Prostate gland (tissue), 2 donors: ENCODE measurements at regions not wholly inside any gene's neighbourhood (a gene's known extent, or its start where the extent isn't known, plus 50 kb on each side); places are given as distances from the start of the nearest gene placed in this dataset.

Source experiments
- DNase-seq: peaks from one replicate; pipeline ENCODE4 v3.0.0-alpha.2; 2019; ENCODE audit warnings: low spot score
- H3K27ac ChIP-seq, 2 donors: fragments of 200-600 bp; sonication (generic); 2 replicates each; pipeline ENCODE4 v1.5.1; 2017 to 2019
- H3K27me3 ChIP-seq: fragments of 200-600 bp; sonication (generic); replicated peaks from 2 replicates; pipeline ENCODE4 v1.5.1; 2019; ENCODE audit not compliant: insufficient read depth
- H3K36me3 ChIP-seq, 2 donors: fragments of 200-600 bp; sonication (generic); 1 replicate in 1 of 2; 2 replicates in 1 of 2; pipeline versions ENCODE4 v1.5.1 to v1.8.1; 2017 to 2019
- H3K4me1 ChIP-seq: fragments of 200-600 bp; sonication (generic); replicated peaks from 2 replicates; pipeline ENCODE4 v1.5.1; 2019
- H3K4me3 ChIP-seq, 2 donors: fragments of 200-600 bp; sonication (generic); 2 replicates each; pipeline ENCODE4 v1.5.1; 2017 to 2019
- H3K9me3 ChIP-seq: fragments of 200-600 bp; sonication (generic); 2 replicates; pipeline ENCODE4 v1.5.1; 2017
- POLR2A ChIP-seq: fragments of 450-650 bp; IDR thresholded peaks from one replicate; pipeline ENCODE4 v1.6.1; 2016; ENCODE audit warnings: antibody characterized with exemption, mild to moderate bottlenecking
- POLR2AphosphoS5 ChIP-seq: sonication (generic); formaldehyde crosslinking; IDR thresholded peaks from one replicate; pipeline ENCODE4 v1.6.1; 2017; ENCODE audit warnings: antibody characterized with exemption
- WGBS: methylation state at CpG from one replicate; pipeline ENCODE4 v1.1.5; 2018; 5-methylcytosine and 5-hydroxymethylcytosine counted together
- intact Hi-C: fragments of 100-400 bp; cut with DNase I; formaldehyde crosslinking; loops from one replicate; pipeline ENCODE4 v1.14.2; 2022
- TF ChIP-seq, protein P1 (sequence below), 4 experiments: fragments of 200-600 bp in 2 of 4; fragments of 450-650 bp in 2 of 4; sonication (generic) in 2 of 4; IDR thresholded peaks; 1 replicate in 3 of 4; 2 replicates in 1 of 4; pipeline ENCODE4 v1.5.1; 2016 to 2019; ENCODE audit warnings: antibody characterized with exemption in 4 of 4, mild to moderate bottlenecking in 2 of 4, moderate library complexity in 2 of 4

DNA sequence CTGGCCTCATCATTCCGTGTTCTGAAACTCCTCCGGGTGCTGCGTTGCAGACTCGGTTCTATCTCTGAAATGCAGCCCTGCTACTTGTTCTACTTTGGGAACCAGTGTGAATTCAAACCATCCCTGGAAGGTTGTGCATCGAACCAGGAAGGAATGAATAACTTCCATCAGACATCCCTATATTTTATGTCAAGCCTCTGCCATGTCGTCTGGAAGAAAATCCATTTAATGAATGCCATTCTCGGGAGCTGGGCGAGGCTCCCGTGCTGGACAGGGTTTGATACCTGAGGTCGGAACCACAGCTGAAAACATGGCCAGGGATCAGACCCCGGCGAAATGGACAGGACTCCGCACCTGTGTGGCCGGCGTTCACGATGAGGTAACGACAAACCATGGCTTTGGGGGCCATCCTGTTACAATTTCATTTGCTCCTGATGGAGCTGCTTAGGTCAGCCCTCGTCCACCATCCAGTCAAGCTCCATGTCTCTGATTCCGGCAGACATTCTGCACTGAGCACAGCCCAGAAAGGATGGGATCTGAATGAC, 821.6 kb downstream of the GALR1 start:
- Histone ChIP-seq H3K9me3 (no peaks in the 10 kb centered on the region), H3K27me3 (no peaks in the 10 kb centered on the region), H3K4me3 (no peak overlapping the region), H3K36me3 (no peaks in the 10 kb centered on the region), H3K4me1 (no peaks in the 10 kb centered on the region), H3K27ac (no peak overlapping the region)
- DNase-seq = no peak
- 88% methylated on average over 19 of the region's 19 CpGs for WGBS
- TF ChIP-seq POLR2A (no peak), POLR2AphosphoS5 (no peak)
- TF ChIP-seq, protein P1, sequence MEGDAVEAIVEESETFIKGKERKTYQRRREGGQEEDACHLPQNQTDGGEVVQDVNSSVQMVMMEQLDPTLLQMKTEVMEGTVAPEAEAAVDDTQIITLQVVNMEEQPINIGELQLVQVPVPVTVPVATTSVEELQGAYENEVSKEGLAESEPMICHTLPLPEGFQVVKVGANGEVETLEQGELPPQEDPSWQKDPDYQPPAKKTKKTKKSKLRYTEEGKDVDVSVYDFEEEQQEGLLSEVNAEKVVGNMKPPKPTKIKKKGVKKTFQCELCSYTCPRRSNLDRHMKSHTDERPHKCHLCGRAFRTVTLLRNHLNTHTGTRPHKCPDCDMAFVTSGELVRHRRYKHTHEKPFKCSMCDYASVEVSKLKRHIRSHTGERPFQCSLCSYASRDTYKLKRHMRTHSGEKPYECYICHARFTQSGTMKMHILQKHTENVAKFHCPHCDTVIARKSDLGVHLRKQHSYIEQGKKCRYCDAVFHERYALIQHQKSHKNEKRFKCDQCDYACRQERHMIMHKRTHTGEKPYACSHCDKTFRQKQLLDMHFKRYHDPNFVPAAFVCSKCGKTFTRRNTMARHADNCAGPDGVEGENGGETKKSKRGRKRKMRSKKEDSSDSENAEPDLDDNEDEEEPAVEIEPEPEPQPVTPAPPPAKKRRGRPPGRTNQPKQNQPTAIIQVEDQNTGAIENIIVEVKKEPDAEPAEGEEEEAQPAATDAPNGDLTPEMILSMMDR (IDR thresholded peaks at IDR 0.05) = no peak
- intact Hi-C loops = loop anchor here (10.0 kb wide), 1 partner anchor 1174 kb away; no protein-coding TSS in a partner anchor

DNA sequence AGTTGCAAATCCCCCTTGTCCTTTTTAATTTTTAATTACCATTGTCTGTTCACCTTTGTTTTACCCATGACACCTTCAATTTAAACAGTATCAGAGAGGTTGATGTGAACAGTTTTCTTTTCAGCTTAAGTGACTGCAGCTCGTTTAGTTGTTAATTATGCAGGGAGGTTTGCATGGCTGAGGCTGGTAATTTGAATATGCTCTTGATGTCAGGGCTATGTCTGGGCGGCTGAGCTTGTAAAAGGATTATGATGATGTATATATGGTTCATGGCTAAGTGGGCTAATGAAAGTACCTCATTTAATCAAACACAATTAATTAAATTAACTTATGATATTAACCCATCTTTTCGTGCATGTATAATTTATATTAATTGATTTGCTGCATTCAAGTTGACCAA, 822.1 kb downstream of the GALR1 start:
- DNase-seq = no peak
- Histone ChIP-seq H3K36me3 (no peaks in the 10 kb centered on the region), H3K27ac (no peak overlapping the region), H3K4me3 (no peak overlapping the region), H3K9me3 (no peaks in the 10 kb centered on the region), H3K27me3 (no peaks in the 10 kb centered on the region), H3K4me1 (no peaks in the 10 kb centered on the region)
- intact Hi-C loops = loop anchor here (10.0 kb wide), 1 partner anchor 1173 kb away; no protein-coding TSS in a partner anchor
- 93% methylated on average over 3 of the region's 3 CpGs for WGBS
- TF ChIP-seq POLR2AphosphoS5 (no peak), POLR2A (no peak)
- TF ChIP-seq, protein P1 (IDR thresholded peaks at IDR 0.05) = no peak

DNA sequence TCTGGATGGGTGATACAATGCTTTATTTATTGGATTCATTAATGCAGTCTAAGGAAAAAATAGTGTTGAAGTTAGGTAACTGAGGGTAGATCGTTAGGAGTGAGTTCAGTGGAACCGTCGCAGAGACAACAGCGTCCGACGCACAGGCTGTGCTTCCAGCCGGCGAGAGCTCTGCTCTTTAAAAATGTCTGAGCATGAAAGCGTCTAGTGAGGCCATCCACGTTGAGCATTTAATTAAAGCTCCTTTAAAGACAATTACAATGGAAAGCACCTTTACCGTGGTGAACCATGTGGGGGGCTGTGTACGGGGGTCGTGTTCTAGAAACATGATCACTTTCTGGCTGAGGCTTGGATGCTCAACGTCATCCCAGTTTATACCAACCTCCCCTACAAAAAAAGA, 822.7 kb downstream of the GALR1 start:
- Histone ChIP-seq H3K4me1 (no peaks in the 10 kb centered on the region), H3K27ac (no peak overlapping the region), H3K27me3 (no peaks in the 10 kb centered on the region), H3K9me3 (no peaks in the 10 kb centered on the region), H3K4me3 (no peak overlapping the region), H3K36me3 (no peaks in the 10 kb centered on the region)
- TF ChIP-seq POLR2AphosphoS5 = no peak
- TF ChIP-seq, protein P1 (IDR thresholded peaks at IDR 0.05) = no peak
- no peak for TF ChIP-seq POLR2A
- WGBS = 65% methylated on average over 14 of the region's 14 CpGs
- no peak for DNase-seq
- intact Hi-C loops = loop anchor here (10.0 kb wide), 1 partner anchor 1172 kb away; no protein-coding TSS in a partner anchor

DNA sequence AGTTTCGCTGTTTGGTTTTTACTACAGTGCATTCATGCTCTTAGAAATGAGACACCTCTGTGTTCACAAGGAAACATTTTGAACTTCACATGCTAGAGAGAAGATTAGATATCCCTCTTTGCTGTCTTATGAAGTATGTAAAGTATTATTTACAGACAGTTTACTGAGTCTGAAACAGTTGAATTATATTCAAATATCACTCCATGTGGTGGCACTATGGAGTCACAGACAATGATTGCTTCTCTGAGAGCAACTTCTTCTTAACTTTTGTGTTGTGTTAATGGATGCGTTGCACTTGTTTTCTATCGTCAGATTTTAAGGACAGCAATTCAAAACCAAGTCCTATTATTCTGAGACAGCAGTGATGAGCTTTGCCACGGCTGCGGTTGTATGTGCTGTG, 823.6 kb downstream of the GALR1 start:
- Histone ChIP-seq H3K4me1 (no peaks in the 10 kb centered on the region), H3K36me3 (no peaks in the 10 kb centered on the region), H3K4me3 (no peak overlapping the region), H3K9me3 (no peaks in the 10 kb centered on the region), H3K27me3 (no peaks in the 10 kb centered on the region), H3K27ac (no peak overlapping the region)
- DNase-seq = no peak
- TF ChIP-seq, protein P1 (IDR thresholded peaks at IDR 0.05) = peak in 2 of 4 experiments; percentile 22 to 35
- TF ChIP-seq POLR2A = no peak
- WGBS = 26% methylated on average over 5 of the region's 5 CpGs
- intact Hi-C loops = loop anchor here (10.0 kb wide), 1 partner anchor 1172 kb away; no protein-coding TSS in a partner anchor

DNA sequence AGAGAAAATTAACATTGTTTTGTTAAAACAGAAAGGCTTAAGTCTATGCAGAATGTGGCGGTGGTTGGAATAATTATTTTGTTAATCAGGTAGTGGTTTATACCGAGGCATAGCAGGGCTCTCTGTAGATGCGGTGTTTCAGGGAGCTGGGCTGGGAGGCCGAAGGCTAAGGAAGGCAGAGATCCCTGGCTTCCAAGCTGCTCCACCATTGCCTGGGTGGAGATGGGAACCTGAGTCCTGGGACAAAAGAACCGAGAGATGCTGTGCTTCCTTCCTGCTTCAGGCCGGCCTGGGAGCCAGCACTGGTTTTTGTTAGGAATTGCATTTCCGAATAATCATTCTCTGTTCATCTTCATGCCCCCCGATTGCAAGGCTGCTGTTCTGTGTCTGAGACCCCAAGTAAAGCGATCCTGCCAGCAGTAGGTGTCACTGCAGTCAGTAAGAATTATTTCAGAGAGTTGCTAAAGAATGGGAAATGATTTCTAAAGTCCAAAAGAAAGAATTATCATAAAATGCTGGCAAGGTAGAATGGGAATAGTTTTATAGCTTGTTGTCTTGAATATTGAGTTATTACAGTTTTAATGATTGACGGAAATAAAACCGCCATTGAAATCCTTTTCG, 824.9 kb downstream of the GALR1 start:
- no peak for DNase-seq
- intact Hi-C loops = loop anchor here (10.0 kb wide), 1 partner anchor 1170 kb away; no protein-coding TSS in a partner anchor
- 65% methylated on average over 12 of the region's 12 CpGs for WGBS
- no peak overlapping the region for H3K4me3 ChIP-seq
- TF ChIP-seq POLR2AphosphoS5 (no peak), POLR2A (no peak)
- TF ChIP-seq, protein P1 (IDR thresholded peaks at IDR 0.05) = no peak
- H3K4me1 ChIP-seq = no peaks in the 10 kb centered on the region
- H3K9me3 ChIP-seq = no peaks in the 10 kb centered on the region
- H3K27ac ChIP-seq = no peak overlapping the region
- H3K36me3 ChIP-seq = no peaks in the 10 kb centered on the region
- H3K27me3 ChIP-seq = no peaks in the 10 kb centered on the region
